Gastrocnemius medialis (tissue), 4 donors: ENCODE measurements at regions not wholly inside any gene's neighbourhood (a gene's known extent, or its start where the extent isn't known, plus 50 kb on each side); places are given as distances from the start of the nearest gene placed in this dataset.

Source experiments
- POLR2A ChIP-seq, 2 donors: fragments of 450-650 bp; IDR thresholded peaks; one replicate each; pipeline ENCODE4 v1.6.1; 2017; ENCODE audit warnings: antibody characterized with exemption in 2 of 2, mild to moderate bottlenecking in 2 of 2, moderate library complexity in 2 of 2
- TF ChIP-seq, protein P1 (sequence below), 5 experiments: fragments of 450-650 bp in 3 of 5; fragments of 200-600 bp in 2 of 5; sonication (generic) in 2 of 5; IDR thresholded peaks in 4 of 5; conservative IDR thresholded peaks in 1 of 5; 1 replicate in 4 of 5; 2 replicates in 1 of 5; pipeline ENCODE4 v1.5.1; 2016 to 2019; ENCODE audit warnings: antibody characterized with exemption in 5 of 5, mild to moderate bottlenecking in 3 of 5, moderate library complexity in 3 of 5

DNA sequence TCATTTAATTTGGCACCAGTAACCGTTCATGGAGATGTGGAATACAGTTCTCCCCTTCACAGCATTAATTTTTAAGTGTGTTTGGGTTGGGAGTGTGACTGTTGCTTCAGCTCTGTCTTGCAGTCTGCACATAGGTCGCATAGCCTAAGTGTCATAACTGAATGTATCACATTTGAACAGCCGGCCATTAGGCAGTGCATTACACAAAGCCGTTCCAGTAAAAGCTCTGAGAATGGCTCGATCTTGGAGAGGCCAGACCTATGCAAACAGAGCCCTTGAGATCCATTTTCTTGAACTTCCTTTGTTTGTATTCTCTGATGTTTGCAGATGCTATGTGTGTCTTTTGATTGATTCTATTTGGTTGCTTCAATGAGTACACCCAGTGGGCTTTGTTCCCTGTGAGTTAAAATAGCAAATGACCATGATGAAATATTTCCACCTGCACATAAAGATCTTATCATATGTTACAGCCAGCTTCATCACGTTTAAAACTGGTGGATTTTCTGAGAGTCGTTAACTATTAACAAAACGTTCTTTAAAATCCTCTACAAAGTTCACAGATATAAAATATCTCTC is 1104.9 kb upstream of the SLC10A2 start:
- TF ChIP-seq, protein P1, sequence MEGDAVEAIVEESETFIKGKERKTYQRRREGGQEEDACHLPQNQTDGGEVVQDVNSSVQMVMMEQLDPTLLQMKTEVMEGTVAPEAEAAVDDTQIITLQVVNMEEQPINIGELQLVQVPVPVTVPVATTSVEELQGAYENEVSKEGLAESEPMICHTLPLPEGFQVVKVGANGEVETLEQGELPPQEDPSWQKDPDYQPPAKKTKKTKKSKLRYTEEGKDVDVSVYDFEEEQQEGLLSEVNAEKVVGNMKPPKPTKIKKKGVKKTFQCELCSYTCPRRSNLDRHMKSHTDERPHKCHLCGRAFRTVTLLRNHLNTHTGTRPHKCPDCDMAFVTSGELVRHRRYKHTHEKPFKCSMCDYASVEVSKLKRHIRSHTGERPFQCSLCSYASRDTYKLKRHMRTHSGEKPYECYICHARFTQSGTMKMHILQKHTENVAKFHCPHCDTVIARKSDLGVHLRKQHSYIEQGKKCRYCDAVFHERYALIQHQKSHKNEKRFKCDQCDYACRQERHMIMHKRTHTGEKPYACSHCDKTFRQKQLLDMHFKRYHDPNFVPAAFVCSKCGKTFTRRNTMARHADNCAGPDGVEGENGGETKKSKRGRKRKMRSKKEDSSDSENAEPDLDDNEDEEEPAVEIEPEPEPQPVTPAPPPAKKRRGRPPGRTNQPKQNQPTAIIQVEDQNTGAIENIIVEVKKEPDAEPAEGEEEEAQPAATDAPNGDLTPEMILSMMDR (IDR thresholded peaks at IDR 0.05 in 4 of 5, conservative IDR thresholded peaks at IDR 0.05 in 1 of 5) = no peak
- TF ChIP-seq POLR2A (IDR thresholded peaks at IDR 0.05) = no peak
